CD14-positive monocyte (primary cell): ENCODE measurements at regions not wholly inside any gene's neighbourhood (a gene's known extent, or its start where the extent isn't known, plus 50 kb on each side); places are given as distances from the start of the nearest gene placed in this dataset.

Source experiments
- DNase-seq, 3 donors: peaks; one replicate each; pipeline ENCODE4 v3.0.0-alpha.2; 2011 to 2022
- H2AFZ ChIP-seq: 2 replicates; pipeline ENCODE4 v1.6.0; 2012; ENCODE audit warnings: mild to moderate bottlenecking, low read depth, low read length, inconsistent platforms; ENCODE audit not compliant: insufficient read depth, poor library complexity, severe bottlenecking
- H3K27ac ChIP-seq, 2 donors: 1 replicate in 1 of 2; 2 replicates in 1 of 2; pipeline ENCODE4 v1.5.1; 2012 to 2013; ENCODE audit warnings: low read length in 2 of 2, control low read depth in 1 of 2, inconsistent platforms in 1 of 2, low read depth in 1 of 2, mild to moderate bottlenecking in 1 of 2
- H3K27me3 ChIP-seq, 2 donors: one replicate each; pipeline versions ENCODE4 v1.6.0 to v1.6.1; 2011 to 2013; ENCODE audit warnings: low read length in 2 of 2; ENCODE audit not compliant: control insufficient read depth in 2 of 2, insufficient read depth in 2 of 2
- H3K36me3 ChIP-seq, 2 donors: replicated peaks in 1 of 2; 1 replicate in 1 of 2; 2 replicates in 1 of 2; pipeline versions ENCODE4 v1.5.1 to v1.6.1; 2012 to 2013; ENCODE audit warnings: low read length in 2 of 2, control low read depth in 1 of 2, inconsistent platforms in 1 of 2, mild to moderate bottlenecking in 1 of 2; ENCODE audit not compliant: insufficient read depth in 2 of 2, control insufficient read depth in 1 of 2
- H3K4me1 ChIP-seq, 2 donors: 1 replicate in 1 of 2; 2 replicates in 1 of 2; pipeline versions ENCODE4 v1.5.1 to v1.6.1; 2012 to 2013; ENCODE audit warnings: low read length in 2 of 2, control low read depth in 1 of 2, inconsistent platforms in 1 of 2, mild to moderate bottlenecking in 1 of 2, moderate library complexity in 1 of 2; ENCODE audit not compliant: insufficient read depth in 2 of 2, control insufficient read depth in 1 of 2
- H3K4me2 ChIP-seq: replicated peaks from 2 replicates; pipeline ENCODE3; 2012; ENCODE audit warnings: low read length, moderate library complexity, mild to moderate bottlenecking; ENCODE audit not compliant: poor library complexity, severe bottlenecking; ENCODE audit errors: extremely low read depth
- H3K4me3 ChIP-seq, 3 experiments: fragments of 200-600 bp in 1 of 3; sonication (generic) in 1 of 3; replicated peaks in 1 of 3; 1 replicate in 2 of 3; 2 replicates in 1 of 3; pipeline ENCODE4 v1.5.1; 2011 to 2013; ENCODE audit warnings: low read length in 3 of 3, mild to moderate bottlenecking in 3 of 3, control low read depth in 2 of 3, low read depth in 2 of 3, inconsistent platforms in 1 of 3, moderate library complexity in 1 of 3
- H3K79me2 ChIP-seq: 2 replicates; pipeline ENCODE4 v1.6.0; 2012; ENCODE audit warnings: mild to moderate bottlenecking, control low read depth, inconsistent platforms, low read length, moderate library complexity; ENCODE audit not compliant: insufficient read depth
- H3K9ac ChIP-seq: 2 replicates; pipeline ENCODE4 v1.6.0; 2017; ENCODE audit warnings: low read length, mild to moderate bottlenecking; ENCODE audit not compliant: insufficient read depth, poor library complexity, severe bottlenecking
- H3K9me3 ChIP-seq, 2 donors: replicated peaks in 1 of 2; 1 replicate in 1 of 2; 2 replicates in 1 of 2; pipeline versions ENCODE4 v1.5.1 to v1.6.1; 2012 to 2013; ENCODE audit warnings: low read length in 2 of 2, control low read depth in 1 of 2; ENCODE audit not compliant: control insufficient read depth in 1 of 2, insufficient read depth in 1 of 2
- H4K20me1 ChIP-seq: 2 replicates; pipeline ENCODE4 v1.6.0; 2012; ENCODE audit warnings: mild to moderate bottlenecking, low read length, control low read depth, moderate library complexity; ENCODE audit not compliant: insufficient read depth
- H3K27ac Mint-ChIP-seq, 7 donors: one replicate each; pipeline ENCODE4 v1.8.0; 2020; ENCODE audit warnings: mild to moderate bottlenecking in 7 of 7, mixed read lengths in 7 of 7, moderate library complexity in 6 of 7, inconsistent platforms in 2 of 7
- H3K27me3 Mint-ChIP-seq, 3 donors: one replicate each; pipeline ENCODE4 v1.8.0; 2021 to 2022; ENCODE audit warnings: low read depth in 3 of 3, mild to moderate bottlenecking in 3 of 3, mixed read lengths in 3 of 3, moderate library complexity in 3 of 3, inconsistent platforms in 1 of 3
- H3K36me3 Mint-ChIP-seq, 2 donors: one replicate each; pipeline ENCODE4 v1.8.0; 2020; ENCODE audit warnings: mixed read lengths in 2 of 2, inconsistent platforms in 1 of 2, mild to moderate bottlenecking in 1 of 2
- H3K4me1 Mint-ChIP-seq: one replicate; pipeline ENCODE4 v1.8.0; 2020; ENCODE audit warnings: mild to moderate bottlenecking, mixed read lengths
- H3K4me3 Mint-ChIP-seq, 2 donors: one replicate each; pipeline ENCODE4 v1.8.0; 2020; ENCODE audit warnings: mild to moderate bottlenecking in 2 of 2, mixed read lengths in 2 of 2, moderate library complexity in 1 of 2
- H3K9me3 Mint-ChIP-seq, 7 donors: one replicate each; pipeline ENCODE4 v1.8.0; 2020 to 2022; ENCODE audit warnings: mixed read lengths in 7 of 7, mild to moderate bottlenecking in 6 of 7, moderate library complexity in 6 of 7, inconsistent platforms in 2 of 7
- CTCF ChIP-seq: fragments of 200-600 bp; IDR thresholded peaks from one replicate; pipeline ENCODE4 v1.8.0; 2022; ENCODE audit warnings: antibody characterized with exemption, mild to moderate bottlenecking
- WGBS: methylation state at CpG from one replicate; pipeline ENCODE4 v1.1.5; 2013; ENCODE audit warnings: missing lambda C conversion rate; ENCODE audit not compliant: insufficient coverage; 5-methylcytosine and 5-hydroxymethylcytosine counted together
- intact Hi-C, 2 donors: fragments of 100-400 bp; cut with micrococcal nuclease; formaldehyde crosslinking; loops; one replicate each; pipeline versions ENCODE4 v1.15.0 to v1.15.1; 2023

GRCh38 chr13:67966065-67966464 lies 735.9 kb upstream of the PCDH9 start:
- Histone ChIP-seq H3K27me3 (no peaks in the 10 kb centered on the region), H2AFZ (no peak overlapping the region), H3K4me2 (no peak overlapping the region), H3K79me2 (no peaks in the 10 kb centered on the region), H3K4me1 (no peaks in the 10 kb centered on the region), H3K4me3 (no peak overlapping the region), H4K20me1 (no peaks in the 10 kb centered on the region), H3K9me3 (no peaks in the 10 kb centered on the region), H3K27ac (no peak overlapping the region), H3K9ac (no peak overlapping the region), H3K36me3 (no peaks in the 10 kb centered on the region)
- no peaks in the 10 kb centered on the region for H3K27me3 Mint-ChIP-seq
- H3K4me1 Mint-ChIP-seq, result no peaks in the 10 kb centered on the region
- no peak overlapping the region for H3K27ac Mint-ChIP-seq
- no peaks in the 10 kb centered on the region for H3K36me3 Mint-ChIP-seq
- no peaks in the 10 kb centered on the region for H3K9me3 Mint-ChIP-seq
- no peak for DNase-seq
- no CpG with 5 or more reads among the region's 1 CpG for WGBS
- no peak overlapping the region for H3K4me3 Mint-ChIP-seq
- TF ChIP-seq CTCF, result no peak
- intact Hi-C loops, result no loop called here

DNA sequence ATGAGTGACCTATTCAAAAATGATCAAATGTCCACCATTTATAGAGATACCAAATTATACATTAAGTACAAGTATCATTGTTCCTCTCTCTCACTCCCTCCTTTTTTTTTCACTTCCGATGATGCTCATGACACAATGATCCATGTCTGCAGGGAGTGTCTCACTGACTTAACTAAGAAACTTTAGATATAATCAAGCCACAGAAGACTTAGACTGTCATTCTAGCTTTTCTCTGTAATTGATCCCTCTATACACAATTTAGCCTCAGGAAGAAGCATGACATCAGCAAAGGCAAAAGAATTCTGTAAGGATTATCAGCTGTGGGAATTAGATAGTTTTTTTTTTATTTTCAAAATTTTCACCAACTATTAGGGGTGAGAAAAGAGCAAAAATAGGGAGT lies 734.9 kb upstream of the PCDH9 start:
- no peaks in the 10 kb centered on the region for H4K20me1 ChIP-seq
- TF ChIP-seq CTCF, result no peak
- Mint-ChIP-seq H3K36me3 (no peaks in the 10 kb centered on the region), H3K4me3 (no peak overlapping the region), H3K4me1 (no peaks in the 10 kb centered on the region), H3K27me3 (no peaks in the 10 kb centered on the region), H3K9me3 (peaks cover 0 to 1% (median 0%) of the 10 kb centered on the region in 7 donors), H3K27ac (no peak overlapping the region)
- no peak for DNase-seq
- no peak overlapping the region for H3K4me3 ChIP-seq
- intact Hi-C loops, result no loop called here
- no peak overlapping the region for H3K4me2 ChIP-seq
- WGBS, result 60% methylated on average over 1 of the region's 1 CpG
- H3K79me2 ChIP-seq, result no peaks in the 10 kb centered on the region
- H3K4me1 ChIP-seq, result no peaks in the 10 kb centered on the region
- H2AFZ ChIP-seq, result no peak overlapping the region
- no peaks in the 10 kb centered on the region for H3K27me3 ChIP-seq
- H3K36me3 ChIP-seq, result no peaks in the 10 kb centered on the region
- H3K9me3 ChIP-seq, result no peaks in the 10 kb centered on the region
- H3K27ac ChIP-seq, result no peak overlapping the region
- no peak overlapping the region for H3K9ac ChIP-seq
